22Rv1 (cell line): ENCODE measurements at regions not wholly inside any gene's neighbourhood (a gene's known extent, or its start where the extent isn't known, plus 50 kb on each side); places are given as distances from the start of the nearest gene placed in this dataset.

Source experiments
- CTCF ChIP-seq: fragments of 450-650 bp; IDR thresholded peaks from 2 replicates; pipeline ENCODE4 v1.5.1; 2017; ENCODE audit warnings: mild to moderate bottlenecking
- ZFX ChIP-seq: fragments of 450-650 bp; IDR thresholded peaks from 2 replicates; pipeline ENCODE4 v1.6.1; 2017; ENCODE audit warnings: antibody characterized with exemption, borderline replicate concordance

- TF ChIP-seq CTCF = no peak
- TF ChIP-seq ZFX = no peak
Measured at GRCh38 chr6:22015216-22015615, 281.6 kb downstream of the PRL start.
